ENCODE measurements at regions not wholly inside any gene's neighbourhood (a gene's known extent, or its start where the extent isn't known, plus 50 kb on each side); places are given as distances from the start of the nearest gene placed in this dataset.

DNA sequence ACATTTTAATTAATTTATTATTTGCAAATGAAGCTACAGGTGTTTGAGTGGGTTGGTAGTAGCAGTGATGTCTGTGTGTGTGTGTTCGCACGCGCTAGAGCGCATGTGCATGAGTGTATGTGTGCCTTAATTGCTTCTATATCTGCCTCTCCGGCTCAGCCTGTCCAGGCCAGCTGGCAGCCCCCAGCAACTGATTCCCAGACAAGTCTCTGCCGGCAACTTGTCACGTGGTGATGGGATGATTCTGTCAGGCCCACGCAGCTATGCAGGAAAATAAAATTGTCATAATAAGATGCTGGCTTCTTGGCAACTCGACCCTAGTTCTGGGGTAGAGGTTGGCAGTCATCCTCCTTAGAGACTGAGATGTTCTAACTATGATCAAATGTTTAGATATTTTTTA, 712.8 kb upstream of the SOX9 start:
- Histone ChIP-seq H3K9me3 (no peaks in the 10 kb centered on the region), H3K4me1 (no peaks in the 10 kb centered on the region), H3K36me3 (no peaks in the 10 kb centered on the region), H3K4me3 (no peak overlapping the region), H3K27ac (no peak overlapping the region), H3K27me3 (no peaks in the 10 kb centered on the region)
- intact Hi-C loops (cut with DNase I; ENCODE audit: low total_unique reads), result no loop called here
- TF ChIP-seq EP300 (IDR thresholded peaks at IDR 0.05), result no peak
- TF ChIP-seq, protein P1, sequence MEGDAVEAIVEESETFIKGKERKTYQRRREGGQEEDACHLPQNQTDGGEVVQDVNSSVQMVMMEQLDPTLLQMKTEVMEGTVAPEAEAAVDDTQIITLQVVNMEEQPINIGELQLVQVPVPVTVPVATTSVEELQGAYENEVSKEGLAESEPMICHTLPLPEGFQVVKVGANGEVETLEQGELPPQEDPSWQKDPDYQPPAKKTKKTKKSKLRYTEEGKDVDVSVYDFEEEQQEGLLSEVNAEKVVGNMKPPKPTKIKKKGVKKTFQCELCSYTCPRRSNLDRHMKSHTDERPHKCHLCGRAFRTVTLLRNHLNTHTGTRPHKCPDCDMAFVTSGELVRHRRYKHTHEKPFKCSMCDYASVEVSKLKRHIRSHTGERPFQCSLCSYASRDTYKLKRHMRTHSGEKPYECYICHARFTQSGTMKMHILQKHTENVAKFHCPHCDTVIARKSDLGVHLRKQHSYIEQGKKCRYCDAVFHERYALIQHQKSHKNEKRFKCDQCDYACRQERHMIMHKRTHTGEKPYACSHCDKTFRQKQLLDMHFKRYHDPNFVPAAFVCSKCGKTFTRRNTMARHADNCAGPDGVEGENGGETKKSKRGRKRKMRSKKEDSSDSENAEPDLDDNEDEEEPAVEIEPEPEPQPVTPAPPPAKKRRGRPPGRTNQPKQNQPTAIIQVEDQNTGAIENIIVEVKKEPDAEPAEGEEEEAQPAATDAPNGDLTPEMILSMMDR (IDR thresholded peaks at IDR 0.05), result no peak
- no peak for TF ChIP-seq POLR2A (IDR thresholded peaks at IDR 0.05)
- no peak for TF ChIP-seq POLR2AphosphoS5 (IDR thresholded peaks at IDR 0.05)
- WGBS, 5 donors, result 70 to 88% (median 84%) methylated on average over 9 of the region's 9 CpGs
- no peak for DNase-seq

DNA sequence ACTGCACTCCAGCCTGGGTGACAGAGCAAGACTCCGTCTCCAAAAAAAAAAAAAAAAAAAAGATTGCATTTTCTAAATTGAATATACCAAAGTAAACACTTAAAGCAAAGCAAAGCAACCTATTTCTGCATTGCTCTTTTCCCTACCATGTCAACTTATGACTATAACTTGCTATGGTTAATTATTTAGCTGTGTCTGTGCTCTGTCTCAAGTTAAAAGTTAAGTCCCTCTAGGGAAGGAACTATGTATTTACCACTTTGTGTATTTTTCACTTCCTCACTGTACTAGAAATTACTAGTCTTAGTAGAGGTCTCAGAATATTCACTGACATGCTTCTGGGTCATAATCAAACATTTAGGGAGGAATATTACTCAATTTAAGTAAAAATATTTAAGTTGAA, 711.7 kb upstream of the SOX9 start:
- intact Hi-C loops (cut with DNase I; ENCODE audit: low total_unique reads), result no loop called here
- Histone ChIP-seq H3K27ac (no peak overlapping the region), H3K36me3 (no peaks in the 10 kb centered on the region), H3K4me1 (no peaks in the 10 kb centered on the region), H3K27me3 (no peaks in the 10 kb centered on the region), H3K9me3 (no peaks in the 10 kb centered on the region), H3K4me3 (no peak overlapping the region)
- DNase-seq, result no peak
- WGBS, 5 donors, result 74 to 90% methylated on average over 1 of the region's 1 CpG; no CpG with 5 or more reads in 3 of the 5 donors
- TF ChIP-seq EP300 (IDR thresholded peaks at IDR 0.05), result no peak
- TF ChIP-seq POLR2AphosphoS5 (IDR thresholded peaks at IDR 0.05), result no peak
- TF ChIP-seq, protein P1 (IDR thresholded peaks at IDR 0.05), result no peak
- TF ChIP-seq POLR2A (IDR thresholded peaks at IDR 0.05), result no peak

DNA sequence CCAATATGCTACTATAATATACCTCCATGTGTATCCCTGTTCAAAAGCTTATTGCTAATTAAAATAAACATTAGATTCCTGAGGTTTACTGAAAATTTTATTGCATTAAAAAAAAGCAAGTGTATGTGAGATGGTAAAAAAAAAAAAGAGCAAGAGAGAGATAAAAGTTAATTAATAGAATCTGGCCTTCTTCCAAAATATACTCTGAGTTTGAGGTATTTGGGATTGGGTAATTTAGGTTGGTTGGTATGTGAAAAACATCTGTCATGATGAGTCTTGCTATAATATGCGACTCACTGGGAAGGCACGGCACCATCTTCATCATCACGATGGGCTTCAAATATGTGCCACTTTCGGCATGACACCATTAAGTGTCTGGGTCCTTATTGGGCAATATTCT, 711.1 kb upstream of the SOX9 start:
- H3K9me3 ChIP-seq, result no peaks in the 10 kb centered on the region
- WGBS, 5 donors, result 92 to 97% (median 96%) methylated on average over 4 of the region's 4 CpGs
- no peak for DNase-seq
- TF ChIP-seq, protein P1 (IDR thresholded peaks at IDR 0.05), result no peak
- TF ChIP-seq POLR2A (IDR thresholded peaks at IDR 0.05) (no peak), EP300 (IDR thresholded peaks at IDR 0.05) (no peak), POLR2AphosphoS5 (IDR thresholded peaks at IDR 0.05) (no peak)
- no peak overlapping the region for H3K27ac ChIP-seq
- no peak overlapping the region for H3K4me3 ChIP-seq
- no peaks in the 10 kb centered on the region for H3K36me3 ChIP-seq
- no peaks in the 10 kb centered on the region for H3K4me1 ChIP-seq
- intact Hi-C loops (cut with DNase I; ENCODE audit: low total_unique reads), result no loop called here
- H3K27me3 ChIP-seq, result no peaks in the 10 kb centered on the region

DNA sequence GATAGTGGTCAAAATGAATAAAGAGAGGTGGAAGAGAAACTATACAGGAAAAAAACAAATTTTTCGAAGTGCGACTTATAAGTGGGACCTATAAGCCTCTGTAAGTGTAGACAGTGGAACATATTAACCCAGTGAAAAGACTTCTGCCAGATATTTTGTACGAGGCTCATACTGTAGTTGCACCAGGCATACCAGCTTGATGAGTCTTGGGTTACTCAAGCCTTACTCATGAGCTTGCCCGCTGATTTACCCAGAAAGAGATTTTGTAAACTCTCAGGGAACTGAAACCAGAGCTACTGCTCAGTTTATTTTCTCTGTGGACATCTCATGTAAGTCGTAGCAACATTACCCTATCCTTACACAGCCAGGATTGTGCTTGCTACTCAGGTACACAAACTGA, 708.0 kb upstream of the SOX9 start:
- Histone ChIP-seq H3K9me3 (no peaks in the 10 kb centered on the region), H3K27me3 (no peaks in the 10 kb centered on the region), H3K4me3 (no peak overlapping the region), H3K4me1 (no peaks in the 10 kb centered on the region), H3K36me3 (no peaks in the 10 kb centered on the region), H3K27ac (no peak overlapping the region)
- whole genome bisulfite sequencing, 5 donors, result 74 to 87% (median 80%) methylated on average over 5 of the region's 5 CpGs
- TF ChIP-seq, protein P1 (IDR thresholded peaks at IDR 0.05), result no peak
- no peak for TF ChIP-seq POLR2AphosphoS5 (IDR thresholded peaks at IDR 0.05)
- no peak for TF ChIP-seq POLR2A (IDR thresholded peaks at IDR 0.05)
- TF ChIP-seq EP300 (IDR thresholded peaks at IDR 0.05), result no peak
- no peak for DNase-seq
- intact Hi-C loops (cut with DNase I; ENCODE audit: low total_unique reads), result no loop called here

Measured in stomach (tissue), 8 donors.